Neuronal stem cell (in vitro differentiated cells): ENCODE measurements at regions not wholly inside any gene's neighbourhood (a gene's known extent, or its start where the extent isn't known, plus 50 kb on each side); places are given as distances from the start of the nearest gene placed in this dataset.

Experiments used
- DNase-seq: peaks from one replicate; pipeline ENCODE4 v3.0.0-alpha.2; 2013; ENCODE audit warnings: low spot score
- H2AFZ ChIP-seq: one replicate; pipeline ENCODE4 v1.6.1; 2013; ENCODE audit warnings: mild to moderate bottlenecking, low read length, inconsistent platforms
- H2AK5ac ChIP-seq: 2 replicates; pipeline ENCODE4 v1.6.1; 2013; ENCODE audit warnings: low read depth, mild to moderate bottlenecking, inconsistent platforms, low read length, moderate library complexity, mixed read lengths
- H2BK120ac ChIP-seq: 2 replicates; pipeline ENCODE4 v1.6.1; 2013; ENCODE audit warnings: low read depth, mild to moderate bottlenecking, inconsistent platforms, low read length, moderate library complexity, mixed read lengths
- H2BK12ac ChIP-seq: one replicate; pipeline ENCODE4 v1.6.1; 2013; ENCODE audit warnings: low read length, inconsistent platforms
- H2BK15ac ChIP-seq: 2 replicates; pipeline ENCODE4 v1.6.1; 2013; ENCODE audit warnings: mild to moderate bottlenecking, low read length, inconsistent platforms, mixed read lengths
- H2BK5ac ChIP-seq: one replicate; pipeline ENCODE4 v1.6.1; 2013; ENCODE audit warnings: inconsistent platforms, mild to moderate bottlenecking, low read length, moderate library complexity
- H3K14ac ChIP-seq: one replicate; pipeline ENCODE4 v1.6.1; 2013; ENCODE audit warnings: low read length, inconsistent platforms
- H3K18ac ChIP-seq: 2 replicates; pipeline ENCODE4 v1.6.1; 2013; ENCODE audit warnings: low read length, inconsistent platforms
- H3K23ac ChIP-seq: 2 replicates; pipeline ENCODE4 v1.6.1; 2013; ENCODE audit warnings: low read depth, mild to moderate bottlenecking, mixed read lengths, low read length, inconsistent platforms; ENCODE audit not compliant: poor library complexity
- H3K27ac ChIP-seq: replicated peaks from 3 replicates; pipeline ENCODE4 v1.5.1; 2013; ENCODE audit warnings: low read length, inconsistent platforms
- H3K27me3 ChIP-seq, 3 experiments: 2 replicates each; pipeline ENCODE4 v1.6.1; 2013; ENCODE audit warnings: low read length in 3 of 3, mild to moderate bottlenecking in 2 of 3, inconsistent platforms in 1 of 3, low read depth in 1 of 3, mixed read lengths in 1 of 3, moderate library complexity in 1 of 3; ENCODE audit not compliant: control insufficient read depth in 3 of 3, insufficient read depth in 3 of 3
- H3K36me3 ChIP-seq, 2 donors: replicated peaks in 1 of 2; 2 replicates each; pipeline ENCODE4 v1.6.1; 2013; ENCODE audit warnings: low read length in 2 of 2; ENCODE audit not compliant: control insufficient read depth in 2 of 2, insufficient read depth in 2 of 2
- H3K4ac ChIP-seq: 2 replicates; pipeline ENCODE4 v1.6.1; 2013; ENCODE audit warnings: inconsistent platforms, mild to moderate bottlenecking, low read length, moderate library complexity
- H3K4me1 ChIP-seq, 2 donors: 1 replicate in 1 of 2; 2 replicates in 1 of 2; pipeline ENCODE4 v1.6.1; 2013; ENCODE audit warnings: low read length in 2 of 2, low read depth in 1 of 2; ENCODE audit not compliant: control insufficient read depth in 2 of 2, insufficient read depth in 1 of 2
- H3K4me2 ChIP-seq: one replicate; pipeline ENCODE4 v1.6.1; 2013; ENCODE audit warnings: mild to moderate bottlenecking, low read length, inconsistent platforms; ENCODE audit not compliant: insufficient read depth, poor library complexity, severe bottlenecking
- H3K4me3 ChIP-seq, 2 donors: 2 replicates each; pipeline ENCODE4 v1.5.1; 2013; ENCODE audit warnings: low read length in 2 of 2, mild to moderate bottlenecking in 2 of 2, inconsistent platforms in 1 of 2, moderate library complexity in 1 of 2
- H3K79me1 ChIP-seq: one replicate; pipeline ENCODE4 v1.6.1; 2013; ENCODE audit warnings: low read depth, mild to moderate bottlenecking, inconsistent platforms, low read length, moderate library complexity
- H3K9ac ChIP-seq: one replicate; pipeline ENCODE4 v1.6.1; 2013; ENCODE audit warnings: mild to moderate bottlenecking, low read depth, low read length, inconsistent platforms; ENCODE audit not compliant: poor library complexity
- H3K9me3 ChIP-seq, 2 donors: replicated peaks in 1 of 2; 2 replicates each; pipeline versions ENCODE3 to v1.6.1; 2013; ENCODE audit warnings: low read length in 2 of 2, mild to moderate bottlenecking in 2 of 2, inconsistent platforms in 1 of 2, low read depth in 1 of 2, mixed read lengths in 1 of 2, moderate library complexity in 1 of 2; ENCODE audit not compliant: control insufficient read depth in 2 of 2, insufficient read depth in 1 of 2
- H4K8ac ChIP-seq: one replicate; pipeline ENCODE4 v1.6.1; 2013; ENCODE audit warnings: low read depth, mild to moderate bottlenecking, inconsistent platforms, low read length, moderate library complexity
- H4K91ac ChIP-seq: one replicate; pipeline ENCODE4 v1.6.1; 2013; ENCODE audit warnings: low read length, low read depth, mild to moderate bottlenecking, inconsistent platforms; ENCODE audit not compliant: poor library complexity
- WGBS, 2 donors: extraction: QIAGEN DNeasy Blood & Tissue Kit; methylation state at CpG; one replicate each; pipeline ENCODE4 v1.1.7; 2013; ENCODE audit warnings: missing lambda C conversion rate in 2 of 2, mixed read lengths in 1 of 2; ENCODE audit not compliant: insufficient read length in 2 of 2, insufficient replicate concordance in 1 of 2; ENCODE audit errors: extremely low coverage in 2 of 2; 5-methylcytosine and 5-hydroxymethylcytosine counted together

DNA sequence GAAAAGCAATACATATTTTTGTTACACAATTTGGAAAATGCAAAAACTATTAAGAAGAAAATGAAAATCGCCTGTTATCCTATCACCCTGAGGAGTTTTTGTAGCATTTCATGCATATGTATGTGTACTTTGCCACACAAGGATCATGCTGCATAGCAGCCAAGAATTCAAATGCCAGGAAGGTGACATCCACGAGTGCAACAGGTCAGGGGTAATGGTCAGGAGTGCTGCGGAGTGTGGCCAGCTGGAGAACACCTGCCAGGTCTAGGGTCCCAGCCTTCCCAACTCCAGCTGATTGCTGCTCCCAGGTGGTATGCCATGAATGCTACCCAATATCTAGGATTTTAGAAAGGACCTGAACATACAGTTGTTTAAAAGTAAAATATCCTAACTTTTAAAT is 617.1 kb downstream of the PRELID2 start:
- Histone ChIP-seq H3K79me1 (no peaks in the 10 kb centered on the region), H4K8ac (no peak overlapping the region), H2BK5ac (no peak overlapping the region), H3K36me3 (no peaks in the 10 kb centered on the region), H3K4me1 (no peaks in the 10 kb centered on the region), H3K18ac (no peak overlapping the region), H3K4me3 (no peak overlapping the region), H3K14ac (no peak overlapping the region), H2BK15ac (no peak overlapping the region), H2AFZ (no peak overlapping the region), H3K27me3 (no peaks in the 10 kb centered on the region), H4K91ac (no peak overlapping the region), H3K27ac (no peak overlapping the region), H3K9ac (no peak overlapping the region), H2BK120ac (no peak overlapping the region), H3K4me2 (no peak overlapping the region), H3K9me3 (no peaks in the 10 kb centered on the region), H2BK12ac (no peak overlapping the region), H3K4ac (no peak overlapping the region), H3K23ac (no peak overlapping the region), H2AK5ac (no peak overlapping the region)
- no CpG with 5 or more reads among the region's 3 CpGs for WGBS, 2 donors
- DNase-seq, result no peak

DNA sequence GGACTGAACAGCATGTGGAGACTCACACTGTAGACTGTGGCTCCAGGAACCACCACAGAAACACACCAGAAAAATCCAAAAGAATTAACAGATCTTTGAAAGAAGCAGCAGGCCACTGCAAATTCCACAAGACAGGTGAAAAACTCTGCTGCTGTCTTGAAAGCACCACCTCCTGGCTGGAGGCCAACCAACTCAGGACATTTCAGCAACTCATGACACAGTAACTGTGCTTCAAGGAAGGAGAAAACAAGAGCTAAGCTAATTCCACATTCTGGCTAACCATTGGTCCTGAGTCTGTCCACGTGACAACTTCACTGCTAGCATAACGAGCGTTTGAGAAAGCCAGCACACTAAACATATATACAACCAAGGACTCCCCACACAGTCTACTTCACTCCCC is 625.1 kb downstream of the PRELID2 start:
- H3K4me3 ChIP-seq, result no peak overlapping the region
- H2AK5ac ChIP-seq, result no peak overlapping the region
- WGBS, 2 donors, result no CpG with 5 or more reads among the region's 3 CpGs
- H3K36me3 ChIP-seq, result no peaks in the 10 kb centered on the region
- H3K27ac ChIP-seq, result no peak overlapping the region
- H3K4me2 ChIP-seq, result no peak overlapping the region
- no peaks in the 10 kb centered on the region for H3K79me1 ChIP-seq
- H4K8ac ChIP-seq, result no peak overlapping the region
- H3K27me3 ChIP-seq, result peaks cover 0 to 2% (median 0%) of the 10 kb centered on the region in 3 experiments
- no peak overlapping the region for H3K14ac ChIP-seq
- no peak overlapping the region for H2AFZ ChIP-seq
- H4K91ac ChIP-seq, result no peak overlapping the region
- no peak overlapping the region for H2BK120ac ChIP-seq
- no peak overlapping the region for H3K4ac ChIP-seq
- no peak for DNase-seq
- no peak overlapping the region for H2BK5ac ChIP-seq
- no peaks in the 10 kb centered on the region for H3K4me1 ChIP-seq
- H2BK15ac ChIP-seq, result no peak overlapping the region
- H3K18ac ChIP-seq, result no peak overlapping the region
- no peaks in the 10 kb centered on the region for H3K9me3 ChIP-seq
- H3K23ac ChIP-seq, result no peak overlapping the region
- no peak overlapping the region for H3K9ac ChIP-seq
- H2BK12ac ChIP-seq, result no peak overlapping the region

DNA sequence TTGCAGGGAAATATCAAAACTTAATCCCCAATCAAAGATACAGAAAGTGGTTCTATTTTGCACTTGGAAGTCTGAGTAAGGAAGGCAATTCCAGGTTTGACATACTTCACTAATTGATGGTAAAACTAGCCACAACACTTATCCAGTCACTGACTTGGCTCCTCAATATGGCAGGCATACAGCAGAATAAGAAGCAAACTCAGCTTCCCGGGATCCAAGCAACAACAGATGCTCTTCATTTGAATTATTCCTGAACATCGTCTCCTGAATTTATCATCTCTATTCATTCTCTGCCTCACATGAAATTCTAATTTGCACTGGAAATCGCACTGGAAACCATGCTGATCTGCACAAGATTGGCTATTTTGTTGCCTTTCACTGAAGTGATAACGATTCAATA is 629.6 kb downstream of the PRELID2 start:
- no peak overlapping the region for H4K91ac ChIP-seq
- H3K27ac ChIP-seq, result no peak overlapping the region
- no CpG with 5 or more reads among the region's 4 CpGs for WGBS, 2 donors
- no peak overlapping the region for H3K23ac ChIP-seq
- H2BK15ac ChIP-seq, result no peak overlapping the region
- no peak overlapping the region for H3K4ac ChIP-seq
- H3K9ac ChIP-seq, result no peak overlapping the region
- no peak overlapping the region for H4K8ac ChIP-seq
- H3K4me3 ChIP-seq, result no peak overlapping the region
- DNase-seq, result no peak
- no peaks in the 10 kb centered on the region for H3K9me3 ChIP-seq
- H2AFZ ChIP-seq, result no peak overlapping the region
- H3K36me3 ChIP-seq, result no peaks in the 10 kb centered on the region
- no peak overlapping the region for H3K4me2 ChIP-seq
- no peaks in the 10 kb centered on the region for H3K4me1 ChIP-seq
- no peak overlapping the region for H3K18ac ChIP-seq
- H2BK120ac ChIP-seq, result no peak overlapping the region
- no peak overlapping the region for H2BK12ac ChIP-seq
- no peak overlapping the region for H2AK5ac ChIP-seq
- no peak overlapping the region for H3K14ac ChIP-seq
- no peaks in the 10 kb centered on the region for H3K79me1 ChIP-seq
- no peak overlapping the region for H2BK5ac ChIP-seq
- no peaks in the 10 kb centered on the region for H3K27me3 ChIP-seq

DNA sequence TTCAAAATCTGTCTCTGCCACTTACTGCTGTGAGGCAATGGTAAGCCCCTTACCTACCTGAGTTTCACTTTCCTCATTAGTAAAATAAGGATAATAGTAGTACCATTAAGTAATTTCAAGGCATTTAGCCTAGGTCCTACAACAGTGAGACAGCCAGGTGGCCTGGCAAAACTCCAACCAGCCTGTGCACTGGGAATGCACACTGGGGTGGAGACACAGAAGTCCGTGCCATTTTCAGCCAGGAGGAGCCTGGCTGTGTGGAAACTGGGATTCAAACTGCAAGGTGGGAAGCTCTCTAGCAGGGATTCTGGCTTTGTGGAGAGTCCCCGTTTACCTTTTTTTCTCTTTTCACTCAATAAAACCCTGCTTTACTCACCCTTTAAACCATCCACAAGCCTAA is 630.4 kb downstream of the PRELID2 start:
- no peaks in the 10 kb centered on the region for H3K9me3 ChIP-seq
- no peak overlapping the region for H3K4me3 ChIP-seq
- H2AK5ac ChIP-seq, result no peak overlapping the region
- no peak overlapping the region for H3K18ac ChIP-seq
- H2BK120ac ChIP-seq, result no peak overlapping the region
- H3K4ac ChIP-seq, result no peak overlapping the region
- no peak overlapping the region for H3K27ac ChIP-seq
- no peaks in the 10 kb centered on the region for H3K4me1 ChIP-seq
- no peak overlapping the region for H2BK12ac ChIP-seq
- H2AFZ ChIP-seq, result no peak overlapping the region
- no peak overlapping the region for H3K4me2 ChIP-seq
- H3K79me1 ChIP-seq, result no peaks in the 10 kb centered on the region
- no peak overlapping the region for H3K9ac ChIP-seq
- no peaks in the 10 kb centered on the region for H3K36me3 ChIP-seq
- H3K23ac ChIP-seq, result no peak overlapping the region
- H4K8ac ChIP-seq, result no peak overlapping the region
- no peak overlapping the region for H2BK15ac ChIP-seq
- no peak overlapping the region for H2BK5ac ChIP-seq
- no peak for DNase-seq
- H3K27me3 ChIP-seq, result no peaks in the 10 kb centered on the region
- no CpG with 5 or more reads among the region's 2 CpGs for WGBS, 2 donors
- H3K14ac ChIP-seq, result no peak overlapping the region
- no peak overlapping the region for H4K91ac ChIP-seq
